HG02973 (cell line): ENCODE measurements at regions not wholly inside any gene's neighbourhood (a gene's known extent, or its start where the extent isn't known, plus 50 kb on each side); places are given as distances from the start of the nearest gene placed in this dataset.

Experiments
- ATAC-seq: cut with Tn5 transposase; IDR thresholded peaks from one replicate; pipeline ENCODE4 v1.9.1; 2021; ENCODE audit warnings: moderate library complexity; ENCODE audit not compliant: unreplicated experiment

- no peak for ATAC-seq
Measured at GRCh38 chr20:57112448-57112847, 154.0 kb downstream of the BMP7 start.

GRCh38 chr20:57114290-57115005 is 152.0 kb downstream of the BMP7 start:
- no peak for ATAC-seq

GRCh38 chr20:57117296-57117695 is 149.1 kb downstream of the BMP7 start:
- ATAC-seq, result no peak

- ATAC-seq, result no peak
Measured at GRCh38 chr20:57118107-57118769, 148.2 kb downstream of the BMP7 start.
